ENCODE measurements at regions not wholly inside any gene's neighbourhood (a gene's known extent, or its start where the extent isn't known, plus 50 kb on each side); places are given as distances from the start of the nearest gene placed in this dataset.

DNA sequence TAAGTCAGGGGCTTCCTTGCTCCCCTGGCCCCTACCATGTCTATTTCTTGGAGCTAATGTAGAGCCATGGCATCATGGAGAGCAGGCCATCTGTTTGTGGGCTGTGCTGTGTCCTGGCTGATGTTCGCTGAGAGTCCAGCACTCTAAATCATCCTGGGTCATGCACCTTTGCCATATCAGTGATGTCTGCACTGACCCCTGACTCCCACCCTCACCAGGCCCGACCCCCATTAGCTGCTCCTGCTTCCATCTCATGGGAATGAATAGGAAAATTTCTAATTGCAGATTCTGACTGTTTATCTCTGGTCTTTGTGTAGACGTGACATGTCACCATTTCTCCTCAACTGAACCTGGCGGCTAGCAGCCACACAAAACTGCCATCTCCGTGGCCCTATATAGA is 236.9 kb downstream of the NSG2 start:
- DNase-seq (ENCODE audit: low read depth in 4 of 4, low spot score in 3 of 4): no peak

GRCh38 chr5:174283211-174284005 is 237.9 kb downstream of the NSG2 start:
- DNase-seq (ENCODE audit: low read depth in 4 of 4, low spot score in 3 of 4): no peak

- DNase-seq (ENCODE audit: low read depth in 4 of 4, low spot score in 3 of 4): no peak
Measured at GRCh38 chr5:174284873-174285272, 239.4 kb downstream of the NSG2 start.

- DNase-seq (ENCODE audit: low read depth in 4 of 4, low spot score in 3 of 4): no peak
Measured at GRCh38 chr5:174287761-174288160, 242.3 kb downstream of the NSG2 start.

DNA sequence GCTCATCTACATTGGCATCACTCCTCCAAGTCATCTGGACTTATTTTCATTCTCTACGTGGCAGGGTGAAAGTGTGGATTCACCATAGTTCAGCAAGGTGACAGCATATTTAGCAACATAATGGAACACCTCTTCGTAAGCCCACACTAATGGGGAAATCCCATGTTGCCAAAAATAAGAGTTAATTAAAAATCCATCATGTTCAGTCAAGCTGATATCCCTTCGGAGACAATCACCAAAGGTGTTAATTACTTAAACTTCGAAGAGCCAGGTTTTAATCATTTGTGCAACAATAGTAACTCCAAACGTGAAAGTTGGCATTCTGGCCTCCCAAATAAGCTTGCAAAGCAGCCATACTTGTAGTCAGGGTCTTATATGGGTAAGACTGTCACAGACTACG is 242.9 kb downstream of the NSG2 start:
- no peak for DNase-seq (ENCODE audit: low read depth in 4 of 4, low spot score in 3 of 4)

DNA sequence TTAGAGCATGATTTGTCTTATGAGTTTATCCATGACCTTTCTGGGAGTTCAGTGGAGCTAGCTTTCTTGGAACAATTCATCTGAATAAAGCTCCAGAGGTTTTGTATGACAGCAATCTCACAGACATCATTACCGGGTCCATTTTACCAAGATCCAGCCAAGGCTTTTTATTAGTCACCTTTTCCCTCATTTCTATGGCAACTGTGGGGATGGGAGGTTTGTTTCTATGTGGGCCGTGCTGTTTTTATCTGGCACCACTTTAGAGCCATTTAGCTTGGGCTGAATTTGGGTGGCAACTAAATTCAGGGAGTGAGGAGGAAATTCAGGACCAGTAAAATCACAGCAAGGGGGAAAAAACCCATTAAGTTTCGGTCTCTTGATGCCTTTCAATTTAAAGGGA is 245.7 kb downstream of the NSG2 start:
- DNase-seq (ENCODE audit: low read depth in 4 of 4, low spot score in 3 of 4): no peak

DNA sequence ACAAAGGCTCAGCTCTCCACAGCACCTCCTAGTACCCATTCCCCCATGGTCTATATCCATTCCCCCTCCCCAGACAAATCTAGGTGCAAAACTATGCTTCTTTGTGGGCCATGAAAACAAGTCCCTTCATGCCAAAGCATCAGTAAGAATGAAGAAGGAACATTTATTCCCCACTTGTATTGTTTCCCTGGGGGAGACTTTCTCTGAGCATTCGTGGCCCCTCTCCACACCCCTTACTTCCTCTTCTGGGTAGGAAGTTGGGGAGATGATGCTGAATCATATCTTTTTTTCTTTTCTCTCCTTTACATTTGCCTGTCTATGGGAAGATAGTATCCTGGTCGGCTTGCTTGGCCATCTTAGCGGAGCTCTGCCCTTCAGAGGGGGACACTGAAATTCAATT is 246.8 kb downstream of the NSG2 start:
- no peak for DNase-seq (ENCODE audit: low read depth in 4 of 4, low spot score in 3 of 4)

- DNase-seq (ENCODE audit: low read depth in 4 of 4, low spot score in 3 of 4): no peak
Measured at GRCh38 chr5:174293006-174293405, 247.5 kb downstream of the NSG2 start.

GRCh38 chr5:174293481-174293880 is 248.0 kb downstream of the NSG2 start:
- DNase-seq (ENCODE audit: low read depth in 4 of 4, low spot score in 3 of 4): no peak

GRCh38 chr5:174294891-174295620 is 249.6 kb downstream of the NSG2 start:
- no peak for DNase-seq (ENCODE audit: low read depth in 4 of 4, low spot score in 3 of 4)

- DNase-seq (ENCODE audit: low read depth in 4 of 4, low spot score in 3 of 4): no peak
Measured at GRCh38 chr5:174295702-174296436, 250.4 kb downstream of the NSG2 start.

DNA sequence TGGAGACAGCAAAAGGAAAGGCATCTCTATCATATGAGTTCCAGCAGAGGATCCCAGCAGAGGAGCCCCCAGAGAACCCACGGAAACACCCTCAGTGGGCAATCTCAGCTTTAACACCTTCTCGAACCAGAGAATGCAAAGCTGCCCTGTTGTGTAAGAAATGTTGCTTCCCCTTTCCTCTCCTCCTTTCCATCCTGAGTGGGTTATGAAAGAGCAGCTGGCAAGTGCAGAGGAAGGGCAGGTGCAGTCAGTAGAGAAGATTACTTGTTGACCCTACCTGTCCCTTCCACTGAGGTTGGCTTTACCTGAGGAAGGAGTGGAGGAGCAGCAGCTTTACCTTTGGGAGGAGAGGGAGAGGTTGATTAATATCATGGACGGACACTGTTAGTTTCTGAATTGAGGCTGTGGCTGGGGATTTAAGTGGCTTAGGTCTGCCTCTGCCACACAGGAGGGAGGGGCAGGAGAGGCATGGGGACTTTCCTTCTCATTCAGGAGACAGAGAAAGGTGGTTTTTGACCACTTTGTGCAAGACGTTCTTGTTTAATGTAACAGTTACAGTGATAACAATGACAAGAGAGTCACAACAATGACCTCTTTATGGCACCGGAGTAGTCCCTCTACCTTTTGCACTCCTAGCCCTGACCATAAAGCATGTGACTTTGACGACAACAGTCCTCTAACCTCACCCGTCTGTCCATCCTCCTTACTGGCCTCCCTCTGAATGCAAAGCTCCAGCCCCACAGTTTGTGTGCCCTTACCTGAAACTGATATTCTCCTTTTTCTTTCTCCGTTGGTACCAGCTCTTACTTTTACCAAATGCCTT is 254.8 kb downstream of the NSG2 start:
- no peak for DNase-seq (ENCODE audit: low read depth in 4 of 4, low spot score in 3 of 4)

DNA sequence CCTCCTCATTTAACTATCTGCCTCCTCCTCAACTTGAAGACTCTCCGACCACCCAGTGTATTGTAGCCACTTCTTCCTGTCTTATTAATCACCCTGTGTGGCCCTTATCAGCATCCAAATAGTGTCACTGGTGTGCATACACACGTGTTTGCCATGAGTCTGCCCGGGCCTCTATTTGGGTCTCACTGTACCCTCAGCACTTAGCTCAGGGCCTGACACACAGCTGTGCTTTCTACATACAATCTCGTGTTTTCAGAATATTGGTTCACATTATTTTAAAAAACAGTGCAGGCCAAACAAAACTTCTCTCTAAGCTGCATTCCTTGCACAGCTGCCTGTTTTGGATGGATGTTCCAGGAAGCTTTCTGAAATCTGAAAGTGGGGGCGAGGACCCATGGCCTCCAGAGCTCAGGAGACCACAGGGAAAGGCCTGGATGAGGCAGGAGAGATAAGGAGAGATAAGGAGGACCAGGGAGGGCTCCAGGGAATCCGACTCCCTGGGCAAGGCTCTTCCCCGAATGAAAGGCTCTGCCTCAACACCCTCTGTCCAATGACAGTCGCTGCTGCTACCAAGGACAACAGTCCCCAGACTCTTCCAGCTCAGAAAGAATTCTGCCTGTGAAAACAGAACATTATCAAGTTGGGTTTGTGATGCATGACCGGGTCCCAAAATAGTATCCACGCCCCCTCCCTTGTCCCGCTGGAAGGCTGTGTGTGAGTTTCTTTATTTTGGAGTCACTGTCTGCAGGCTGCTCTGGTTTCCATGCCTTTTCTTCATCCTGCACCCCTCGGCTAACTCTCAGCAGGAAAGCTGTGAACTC is 255.6 kb downstream of the NSG2 start:
- DNase-seq (ENCODE audit: low read depth in 4 of 4, low spot score in 3 of 4): no peak

GRCh38 chr5:174301848-174302625 is 256.5 kb downstream of the NSG2 start:
- no peak for DNase-seq (ENCODE audit: low read depth in 4 of 4, low spot score in 3 of 4)

DNA sequence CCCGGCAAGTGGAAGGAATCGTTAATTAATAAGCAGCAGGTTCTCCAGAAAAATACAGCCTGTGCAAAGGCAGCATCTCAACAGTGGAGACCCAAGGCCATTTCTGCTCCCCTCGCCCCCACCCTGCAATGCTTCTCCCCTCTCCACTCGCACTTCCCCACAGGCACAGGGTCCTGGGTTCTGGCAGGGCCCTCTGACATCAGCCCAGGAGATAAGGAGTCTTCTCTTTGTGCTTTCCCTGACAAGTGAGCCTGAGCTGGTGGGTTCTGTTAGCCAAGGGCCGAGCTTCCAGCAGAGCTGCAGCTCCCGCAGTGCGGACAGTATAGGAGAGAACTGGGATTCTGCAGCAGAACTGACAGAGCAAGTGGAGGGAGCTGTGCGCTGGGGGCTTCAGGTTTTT is 257.5 kb downstream of the NSG2 start:
- no peak for DNase-seq (ENCODE audit: low read depth in 4 of 4, low spot score in 3 of 4)

- DNase-seq (ENCODE audit: low read depth in 4 of 4, low spot score in 3 of 4): no peak
Measured at GRCh38 chr5:174303437-174304045, 258.0 kb downstream of the NSG2 start.

GRCh38 chr5:174305241-174305681 is 259.8 kb downstream of the NSG2 start:
- no peak for DNase-seq (ENCODE audit: low read depth in 4 of 4, low spot score in 3 of 4)

- no peak for DNase-seq (ENCODE audit: low read depth in 4 of 4, low spot score in 3 of 4)
Measured at GRCh38 chr5:174306345-174307030, 261.0 kb downstream of the NSG2 start.
